NT2/D1 (cell line): ENCODE measurements at regions not wholly inside any gene's neighbourhood (a gene's known extent, or its start where the extent isn't known, plus 50 kb on each side); places are given as distances from the start of the nearest gene placed in this dataset.

Experiments used
- DNase-seq: peaks from one replicate; pipeline ENCODE4 v3.0.0-alpha.2; 2011; ENCODE audit warnings: low read depth, low spot score
- H3K27me3 ChIP-seq: 2 replicates; pipeline ENCODE4 v1.6.0; 2011; ENCODE audit warnings: mild to moderate bottlenecking; ENCODE audit not compliant: insufficient read length, insufficient read depth
- H3K36me3 ChIP-seq: 2 replicates; pipeline ENCODE4 v1.6.1; 2011; ENCODE audit warnings: mild to moderate bottlenecking, low read length, mixed read lengths; ENCODE audit not compliant: insufficient read depth, insufficient read length
- H3K4me1 ChIP-seq: 2 replicates; pipeline ENCODE4 v1.5.1; 2011; ENCODE audit not compliant: insufficient read depth, insufficient read length
- H3K4me3 ChIP-seq: 2 replicates; pipeline ENCODE4 v1.5.1; 2011; ENCODE audit warnings: low read depth; ENCODE audit not compliant: insufficient read length
- H3K9ac ChIP-seq: 2 replicates; pipeline ENCODE4 v1.6.0; 2011; ENCODE audit warnings: low read depth; ENCODE audit not compliant: insufficient read length
- H3K9me3 ChIP-seq: 2 replicates; pipeline ENCODE4 v1.5.1; 2011; ENCODE audit warnings: mild to moderate bottlenecking, low read length; ENCODE audit not compliant: insufficient read depth
- SUZ12 ChIP-seq: IDR thresholded peaks from 2 replicates; pipeline ENCODE4 v1.6.1; 2011; ENCODE audit not compliant: insufficient read length, insufficient read depth; ENCODE audit errors: extremely low read depth
- YY1 ChIP-seq: IDR thresholded peaks from 2 replicates; pipeline ENCODE4 v1.6.1; 2011; ENCODE audit not compliant: insufficient read length, insufficient read depth
- ZNF274 ChIP-seq: IDR thresholded peaks from 2 replicates; pipeline ENCODE4 v1.6.1; 2011; ENCODE audit warnings: mild to moderate bottlenecking, low read depth, low read length

DNA sequence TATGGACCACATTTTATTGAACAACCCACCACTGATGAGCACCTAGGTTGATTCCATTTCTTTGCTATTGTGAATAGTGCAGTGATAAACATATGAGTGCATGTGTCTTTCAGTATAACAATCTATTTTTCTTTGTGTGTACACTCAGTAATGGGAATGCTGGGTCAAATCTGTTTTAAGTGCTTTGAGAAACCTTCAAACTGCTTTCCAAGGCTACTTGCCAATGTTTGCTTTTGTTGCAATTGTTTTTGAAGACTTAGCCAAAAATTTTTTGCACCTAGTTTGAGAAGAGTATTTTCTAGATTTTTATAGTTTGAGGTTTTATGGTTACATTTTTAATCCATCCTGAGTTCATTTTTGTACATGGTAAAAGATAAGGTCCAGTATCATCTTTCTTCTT, 587.4 kb upstream of the SETBP1 start:
- DNase-seq: no peak
- H3K27me3 ChIP-seq: no peaks in the 10 kb centered on the region
- H3K9ac ChIP-seq: no peak overlapping the region
- TF ChIP-seq YY1 (no peak), ZNF274 (no peak), SUZ12 (no peak)
- H3K4me3 ChIP-seq: no peak overlapping the region
- no peaks in the 10 kb centered on the region; the same call in 1 of the 2 replicates for H3K9me3 ChIP-seq
- H3K36me3 ChIP-seq: no peaks in the 10 kb centered on the region
- H3K4me1 ChIP-seq: no peaks in the 10 kb centered on the region

DNA sequence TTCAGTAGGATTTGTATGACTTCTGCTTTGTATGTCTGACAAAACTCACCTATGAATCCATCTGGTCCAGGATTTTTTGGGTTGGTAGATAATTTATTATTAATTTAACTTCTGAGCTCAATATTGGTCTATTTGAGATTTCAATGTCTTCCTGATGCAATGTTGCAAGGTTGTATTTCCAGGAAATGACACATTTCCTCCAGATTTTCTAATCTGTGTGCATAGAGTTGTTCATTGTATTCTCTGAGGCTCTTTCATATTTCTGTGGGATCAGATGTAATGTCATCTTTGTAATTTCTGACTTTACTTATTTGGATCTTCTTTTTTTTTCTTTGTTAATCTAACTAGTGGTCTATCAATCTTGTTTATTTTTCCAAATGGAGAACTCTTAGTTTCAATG, 584.7 kb upstream of the SETBP1 start:
- TF ChIP-seq SUZ12 (no peak), ZNF274 (no peak), YY1 (no peak)
- DNase-seq: no peak
- H3K36me3 ChIP-seq: no peaks in the 10 kb centered on the region
- H3K4me1 ChIP-seq: no peaks in the 10 kb centered on the region
- no peak overlapping the region for H3K4me3 ChIP-seq
- no peaks in the 10 kb centered on the region for H3K27me3 ChIP-seq
- H3K9ac ChIP-seq: no peak overlapping the region
- H3K9me3 ChIP-seq: no peaks in the 10 kb centered on the region; the same call in 1 of the 2 replicates

DNA sequence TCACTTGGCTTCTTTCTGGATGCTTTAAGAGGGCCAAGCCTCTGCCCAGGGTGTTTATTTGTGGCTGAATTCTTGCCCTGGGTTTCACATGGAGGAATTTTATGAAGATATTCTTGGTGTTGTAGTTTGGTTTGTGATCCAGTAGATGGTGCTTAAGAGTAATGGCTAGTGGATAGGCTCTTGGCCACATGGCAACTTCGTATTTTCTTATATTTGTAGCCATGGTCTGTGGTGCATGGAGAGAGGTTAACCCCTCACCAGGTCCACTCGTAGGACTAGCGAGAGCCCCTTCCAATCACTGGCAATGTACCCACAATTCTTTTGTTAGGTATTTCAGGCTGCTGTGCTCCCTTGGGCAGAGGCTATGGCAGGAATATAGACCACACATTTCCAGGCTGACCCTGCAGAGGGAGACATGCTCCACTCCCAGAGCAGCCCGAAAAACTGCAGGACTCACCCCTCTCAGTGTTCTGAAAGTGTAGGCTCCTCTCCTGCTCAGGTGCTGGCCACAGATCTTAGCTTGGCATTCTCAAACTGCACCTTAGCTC, 582.1 kb upstream of the SETBP1 start:
- Histone ChIP-seq H3K4me1 (no peaks in the 10 kb centered on the region), H3K36me3 (no peaks in the 10 kb centered on the region), H3K9ac (no peak overlapping the region), H3K9me3 (no peaks in the 10 kb centered on the region; the same call in 1 of the 2 replicates), H3K4me3 (no peak overlapping the region), H3K27me3 (no peaks in the 10 kb centered on the region)
- TF ChIP-seq ZNF274: no peak
- TF ChIP-seq SUZ12: no peak
- no peak for TF ChIP-seq YY1
- peak; percentile 16 for DNase-seq

DNA sequence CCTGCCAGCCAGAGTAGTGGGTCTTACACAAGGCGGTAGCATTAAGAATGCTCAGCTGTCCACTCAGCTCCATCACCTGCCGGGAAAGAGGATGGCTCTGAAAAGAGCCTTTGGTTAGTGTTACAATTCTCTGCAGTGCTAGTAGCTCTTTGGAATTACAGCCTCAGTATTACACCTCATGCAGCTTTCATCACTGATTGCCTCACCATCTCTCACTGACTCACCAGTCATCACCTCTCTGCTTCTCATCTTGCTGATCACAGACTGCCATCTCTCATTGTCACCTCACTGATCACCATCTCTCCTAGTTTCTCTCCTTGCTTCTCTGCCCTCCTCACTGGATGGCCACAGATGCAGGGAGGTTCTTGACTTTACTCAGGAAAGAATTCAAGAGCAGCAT, 573.5 kb upstream of the SETBP1 start:
- TF ChIP-seq YY1 (no peak), SUZ12 (no peak), ZNF274 (no peak)
- Histone ChIP-seq H3K9me3 (no peaks in the 10 kb centered on the region), H3K9ac (no peak overlapping the region), H3K4me1 (no peaks in the 10 kb centered on the region), H3K4me3 (no peak overlapping the region), H3K36me3 (no peaks in the 10 kb centered on the region), H3K27me3 (no peaks in the 10 kb centered on the region)
- DNase-seq: no peak

DNA sequence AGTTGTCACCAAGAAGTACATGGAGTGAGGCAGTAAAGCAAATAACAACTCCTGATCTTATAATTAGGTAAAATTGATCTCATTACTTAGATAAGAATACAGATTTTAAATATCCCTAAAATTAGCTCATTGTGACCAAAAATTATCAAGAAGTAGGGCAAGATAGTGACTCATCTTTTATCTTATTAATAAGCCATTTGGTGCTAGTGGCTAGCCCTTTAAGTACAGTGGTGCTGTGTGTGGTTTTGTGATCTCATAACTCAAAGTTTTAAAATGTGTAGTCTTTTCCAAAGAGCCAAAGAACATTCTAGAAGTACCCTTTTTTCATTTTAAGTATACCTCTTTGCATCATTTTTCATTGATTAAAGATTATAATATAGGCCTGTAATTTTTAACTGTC, 569.4 kb upstream of the SETBP1 start:
- no peak for DNase-seq
- Histone ChIP-seq H3K27me3 (no peaks in the 10 kb centered on the region), H3K9ac (no peak overlapping the region), H3K4me1 (no peaks in the 10 kb centered on the region), H3K4me3 (no peak overlapping the region), H3K9me3 (no peaks in the 10 kb centered on the region), H3K36me3 (no peaks in the 10 kb centered on the region)
- no peak for TF ChIP-seq SUZ12
- TF ChIP-seq ZNF274: no peak
- TF ChIP-seq YY1: no peak

DNA sequence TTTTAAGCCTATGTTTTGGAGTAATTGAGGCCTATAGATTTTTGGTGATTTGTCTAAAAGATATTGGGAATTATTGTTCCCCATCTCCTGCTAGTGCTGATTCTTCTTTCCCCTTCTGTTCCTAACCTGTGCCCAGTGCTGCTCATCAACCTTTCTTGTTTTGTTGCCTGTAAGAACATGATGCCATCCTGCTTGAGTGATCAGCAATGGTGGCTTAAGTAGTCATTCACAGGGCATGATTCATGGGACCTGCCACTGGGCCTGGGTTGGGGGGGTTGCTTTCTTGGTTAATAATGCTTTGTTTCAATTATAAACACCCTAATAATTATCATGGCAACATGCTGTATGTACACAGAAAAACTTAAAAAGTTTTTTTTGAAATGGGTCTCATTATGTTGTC, 562.9 kb upstream of the SETBP1 start:
- no peak for DNase-seq
- H3K9me3 ChIP-seq: no peaks in the 10 kb centered on the region
- H3K4me3 ChIP-seq: no peak overlapping the region
- no peaks in the 10 kb centered on the region for H3K27me3 ChIP-seq
- TF ChIP-seq ZNF274 (no peak), SUZ12 (no peak), YY1 (no peak)
- no peaks in the 10 kb centered on the region for H3K4me1 ChIP-seq
- H3K36me3 ChIP-seq: no peaks in the 10 kb centered on the region
- H3K9ac ChIP-seq: no peak overlapping the region

DNA sequence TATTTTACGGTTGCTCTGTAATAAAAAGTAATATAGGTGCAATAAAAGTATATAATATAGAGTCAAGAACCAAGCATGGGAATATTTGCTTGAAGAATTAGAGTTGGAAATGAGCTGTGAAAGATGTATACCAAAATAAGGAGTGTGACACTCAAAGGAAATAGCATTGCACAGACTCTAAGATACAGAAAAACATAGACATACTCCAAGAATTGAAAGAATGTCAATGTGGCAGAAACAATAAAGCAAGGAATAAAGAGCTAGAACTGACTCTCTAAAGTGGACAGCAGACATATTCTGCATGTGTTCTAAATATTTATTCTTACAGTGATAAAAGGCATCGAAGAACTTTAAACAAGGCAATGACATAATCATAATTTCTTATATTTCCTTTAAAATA, 561.1 kb upstream of the SETBP1 start:
- no peaks in the 10 kb centered on the region for H3K9me3 ChIP-seq
- H3K36me3 ChIP-seq: no peaks in the 10 kb centered on the region
- no peak for TF ChIP-seq YY1
- no peak for TF ChIP-seq SUZ12
- TF ChIP-seq ZNF274: no peak
- H3K27me3 ChIP-seq: no peaks in the 10 kb centered on the region
- H3K9ac ChIP-seq: no peak overlapping the region
- no peak overlapping the region for H3K4me3 ChIP-seq
- H3K4me1 ChIP-seq: no peaks in the 10 kb centered on the region
- DNase-seq: no peak
